ENCODE measurements at regions not wholly inside any gene's neighbourhood (a gene's known extent, or its start where the extent isn't known, plus 50 kb on each side); places are given as distances from the start of the nearest gene placed in this dataset.

DNA sequence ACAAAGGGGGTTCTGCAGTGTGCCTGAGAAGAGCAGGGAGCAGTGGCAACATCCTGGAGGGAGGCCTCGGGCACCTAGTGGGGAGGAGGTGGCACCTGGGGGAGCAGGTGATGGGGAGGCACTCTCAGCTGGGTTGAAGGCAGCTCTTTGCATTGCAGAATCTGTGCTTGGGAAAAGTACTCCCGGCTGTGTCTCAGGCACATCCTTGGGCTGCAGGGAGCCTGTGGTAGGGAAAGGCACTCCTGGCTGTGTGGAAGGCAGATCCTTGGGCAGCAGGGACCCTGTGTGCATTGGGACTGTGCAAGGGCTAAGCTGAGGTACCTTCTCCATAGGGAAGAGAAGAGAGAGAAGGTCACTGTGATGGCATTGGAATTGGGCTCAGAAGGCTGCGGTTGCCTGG lies 52.8 kb upstream of the ANTXRL start:
- H3K4me2 ChIP-seq (ENCODE audit: low read depth, low read length, poor library complexity, severe bottlenecking), result no peak overlapping the region
- H2AFZ ChIP-seq (ENCODE audit: low read length), result no peak overlapping the region
- no peaks in the 10 kb centered on the region for H4K20me1 ChIP-seq (ENCODE audit: insufficient read depth, low read length, poor library complexity, severe bottlenecking)
- no peak overlapping the region for H3K4me3 ChIP-seq (ENCODE audit: low read length, poor library complexity, severe bottlenecking)
- TF ChIP-seq, protein P1, sequence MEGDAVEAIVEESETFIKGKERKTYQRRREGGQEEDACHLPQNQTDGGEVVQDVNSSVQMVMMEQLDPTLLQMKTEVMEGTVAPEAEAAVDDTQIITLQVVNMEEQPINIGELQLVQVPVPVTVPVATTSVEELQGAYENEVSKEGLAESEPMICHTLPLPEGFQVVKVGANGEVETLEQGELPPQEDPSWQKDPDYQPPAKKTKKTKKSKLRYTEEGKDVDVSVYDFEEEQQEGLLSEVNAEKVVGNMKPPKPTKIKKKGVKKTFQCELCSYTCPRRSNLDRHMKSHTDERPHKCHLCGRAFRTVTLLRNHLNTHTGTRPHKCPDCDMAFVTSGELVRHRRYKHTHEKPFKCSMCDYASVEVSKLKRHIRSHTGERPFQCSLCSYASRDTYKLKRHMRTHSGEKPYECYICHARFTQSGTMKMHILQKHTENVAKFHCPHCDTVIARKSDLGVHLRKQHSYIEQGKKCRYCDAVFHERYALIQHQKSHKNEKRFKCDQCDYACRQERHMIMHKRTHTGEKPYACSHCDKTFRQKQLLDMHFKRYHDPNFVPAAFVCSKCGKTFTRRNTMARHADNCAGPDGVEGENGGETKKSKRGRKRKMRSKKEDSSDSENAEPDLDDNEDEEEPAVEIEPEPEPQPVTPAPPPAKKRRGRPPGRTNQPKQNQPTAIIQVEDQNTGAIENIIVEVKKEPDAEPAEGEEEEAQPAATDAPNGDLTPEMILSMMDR (conservative IDR thresholded peaks at IDR 0.05; ENCODE audit: low read length), result no peak
- no peak for TF ChIP-seq EZH2phosphoT487 (IDR thresholded peaks at IDR 0.05; ENCODE audit: borderline replicate concordance)
- H3F3A ChIP-seq (ENCODE audit: low read depth), result no peaks in the 10 kb centered on the region
- H3K9me2 ChIP-seq (replicated peaks; ENCODE audit: low read depth, low read length), result no peaks in the 10 kb centered on the region
- H3K36me3 ChIP-seq (ENCODE audit: insufficient read depth, low read length), result 0 out of 2 replicates have a peak, but pooled peaks cover 4% of the 10 kb centered on the region
- no peaks in the 10 kb centered on the region for H3K4me1 ChIP-seq (ENCODE audit: insufficient read depth, low read length, poor library complexity, severe bottlenecking)
- no peaks in the 10 kb centered on the region for H3K27me3 ChIP-seq (ENCODE audit: insufficient read depth, low read length, poor library complexity, severe bottlenecking)
- 0 out of 2 replicates have a peak, but pooled peaks cover 5% of the 10 kb centered on the region for H3K9me3 ChIP-seq (ENCODE audit: insufficient read depth, low read depth, low read length)
- no peaks in the 10 kb centered on the region for H3K79me2 ChIP-seq (ENCODE audit: insufficient read depth, low read length)
- no peak overlapping the region for H3K9ac ChIP-seq (ENCODE audit: low read depth, low read length, poor library complexity, severe bottlenecking)

DNA sequence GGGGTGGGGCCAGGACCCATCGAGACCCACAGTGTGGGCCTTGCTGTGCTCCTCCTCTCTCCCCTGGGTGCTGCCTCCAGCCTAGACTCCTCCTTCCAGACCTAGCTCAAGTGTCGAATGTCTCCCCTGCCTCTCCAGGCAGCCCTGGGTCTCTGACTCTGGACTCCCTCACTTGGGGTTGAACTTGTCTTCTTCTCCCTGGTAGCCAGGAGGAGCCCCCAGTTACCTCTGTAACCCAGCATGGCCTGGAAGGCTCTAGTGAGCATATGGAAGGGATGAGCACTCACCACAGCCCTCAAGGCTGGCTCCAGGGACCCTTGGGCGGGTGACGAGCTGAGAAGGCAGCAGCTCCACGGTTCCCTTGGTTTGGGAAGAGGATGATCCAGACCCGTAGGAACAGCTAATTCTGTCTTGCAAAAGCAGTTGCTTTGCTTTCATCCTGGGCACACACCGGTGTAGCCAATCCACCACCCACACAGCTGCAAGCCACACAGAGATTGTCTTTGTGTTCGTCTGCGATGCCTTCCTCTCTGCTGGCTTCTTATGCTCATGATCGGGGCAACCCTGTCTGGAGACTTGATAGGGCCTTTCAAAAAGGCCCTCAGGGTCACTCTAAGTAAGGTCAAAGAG lies 52.3 kb upstream of the ANTXRL start:
- H2AFZ ChIP-seq (ENCODE audit: low read length), result no peak overlapping the region
- TF ChIP-seq, protein P1 (conservative IDR thresholded peaks at IDR 0.05; ENCODE audit: low read length), result no peak
- TF ChIP-seq EZH2phosphoT487 (IDR thresholded peaks at IDR 0.05; ENCODE audit: borderline replicate concordance), result no peak

DNA sequence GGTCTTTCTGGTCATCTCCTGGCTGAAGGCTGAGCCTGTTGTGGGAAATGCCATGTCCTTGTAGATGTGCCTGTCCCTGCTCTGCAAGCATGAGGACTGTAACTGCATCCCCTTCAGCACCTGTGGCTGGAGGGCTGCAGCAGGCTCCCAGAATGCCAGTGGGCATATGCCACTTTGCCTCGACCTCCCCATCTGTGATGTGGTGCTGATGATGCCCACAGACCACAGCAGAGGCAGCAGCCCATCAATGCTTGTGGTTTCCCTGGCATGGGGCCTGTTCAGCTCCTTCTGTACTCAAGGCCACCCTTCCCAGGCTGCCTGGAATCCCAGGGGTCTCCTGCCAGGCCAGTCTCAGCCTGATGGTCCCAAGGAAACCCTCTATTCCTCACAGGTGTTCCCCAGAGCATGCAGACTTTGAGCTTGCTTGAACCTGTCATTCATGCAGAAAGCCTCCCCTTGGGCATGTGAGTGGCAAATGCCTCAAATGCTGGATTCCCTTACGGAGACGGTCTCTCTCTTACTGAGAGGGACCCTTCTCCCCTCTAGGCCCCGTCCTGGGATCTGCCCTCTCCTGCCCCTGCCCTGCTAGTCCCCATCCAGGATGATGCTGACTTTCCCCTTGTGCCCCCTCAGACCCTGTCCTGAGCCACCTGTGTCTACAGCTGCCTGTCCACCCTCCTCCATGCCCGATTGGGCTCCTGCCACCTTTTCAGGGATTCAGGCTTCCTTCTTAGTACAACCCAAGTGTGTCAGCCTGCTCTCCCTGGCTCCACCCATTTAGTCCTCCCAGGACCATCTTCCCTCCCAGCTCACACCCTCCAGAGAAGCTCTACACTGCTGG lies 50.9 kb upstream of the ANTXRL start:
- H3K4me2 ChIP-seq (ENCODE audit: low read depth, low read length, poor library complexity, severe bottlenecking), result no peak overlapping the region
- no peaks in the 10 kb centered on the region for H3K79me2 ChIP-seq (ENCODE audit: insufficient read depth, low read length)
- no peaks in the 10 kb centered on the region for H4K20me1 ChIP-seq (ENCODE audit: insufficient read depth, low read length, poor library complexity, severe bottlenecking)
- no peaks in the 10 kb centered on the region for H3K27me3 ChIP-seq (ENCODE audit: insufficient read depth, low read length, poor library complexity, severe bottlenecking)
- no peaks in the 10 kb centered on the region for H3K9me2 ChIP-seq (replicated peaks; ENCODE audit: low read depth, low read length)
- no peak overlapping the region for H3K4me3 ChIP-seq (ENCODE audit: low read length, poor library complexity, severe bottlenecking)
- TF ChIP-seq, protein P1 (conservative IDR thresholded peaks at IDR 0.05; ENCODE audit: low read length), result no peak
- no peak for TF ChIP-seq EZH2phosphoT487 (IDR thresholded peaks at IDR 0.05; ENCODE audit: borderline replicate concordance)
- no peaks in the 10 kb centered on the region for H3K4me1 ChIP-seq (ENCODE audit: insufficient read depth, low read length, poor library complexity, severe bottlenecking)
- H3F3A ChIP-seq (ENCODE audit: low read depth), result no peaks in the 10 kb centered on the region
- H3K36me3 ChIP-seq (ENCODE audit: insufficient read depth, low read length), result 0 out of 2 replicates have a peak, but pooled peaks cover 4% of the 10 kb centered on the region
- no peak overlapping the region for H3K9ac ChIP-seq (ENCODE audit: low read depth, low read length, poor library complexity, severe bottlenecking)
- no peak overlapping the region for H2AFZ ChIP-seq (ENCODE audit: low read length)
- H3K9me3 ChIP-seq (ENCODE audit: insufficient read depth, low read depth, low read length), result no peaks in the 10 kb centered on the region

More for the DNA sequence above, 52.3 kb upstream of the ANTXRL start:
- Histone ChIP-seq H3K4me1 (ENCODE audit: insufficient read depth, low read length, poor library complexity, severe bottlenecking) (no peaks in the 10 kb centered on the region), H3K9ac (ENCODE audit: low read depth, low read length, poor library complexity, severe bottlenecking) (no peak overlapping the region), H3K36me3 (ENCODE audit: insufficient read depth, low read length) (0 out of 2 replicates have a peak, but pooled peaks cover 4% of the 10 kb centered on the region), H3K9me3 (ENCODE audit: insufficient read depth, low read depth, low read length) (0 out of 2 replicates have a peak, but pooled peaks cover 5% of the 10 kb centered on the region), H3K79me2 (ENCODE audit: insufficient read depth, low read length) (no peaks in the 10 kb centered on the region), H3F3A (ENCODE audit: low read depth) (no peaks in the 10 kb centered on the region), H3K4me3 (ENCODE audit: low read length, poor library complexity, severe bottlenecking) (no peak overlapping the region), H3K9me2 (replicated peaks; ENCODE audit: low read depth, low read length) (no peaks in the 10 kb centered on the region), H4K20me1 (ENCODE audit: insufficient read depth, low read length, poor library complexity, severe bottlenecking) (no peaks in the 10 kb centered on the region), H3K4me2 (ENCODE audit: low read depth, low read length, poor library complexity, severe bottlenecking) (no peak overlapping the region), H3K27me3 (ENCODE audit: insufficient read depth, low read length, poor library complexity, severe bottlenecking) (no peaks in the 10 kb centered on the region)
